ACHN (cell line): ENCODE measurements at regions not wholly inside any gene's neighbourhood (a gene's known extent, or its start where the extent isn't known, plus 50 kb on each side); places are given as distances from the start of the nearest gene placed in this dataset.
"Not testable (repeated sequence)": the region's sequence is repeated elsewhere in the genome, so short reads cannot be mapped to it uniquely, and the experiment has no call there.

Source experiments
- DNase-seq: peaks from one replicate; pipeline ENCODE4 v3.0.0-alpha.2; 2015
- in situ Hi-C: cut with HindIII; loops from 2 replicates; pipeline ENCODE4 v1.10.0; 2017; ENCODE audit warnings: low sequenced_read_pairs, low pct_ligation_motif_present, low pct_unique_long_range_greater_than_20kb

- DNase-seq, in situ Hi-C loops: not testable (repeated sequence)
Observed at GRCh38 chr1:120941066-120941465, 51.5 kb downstream of the PPIAL4A start.

GRCh38 chr1:120941836-120942217 lies 52.3 kb downstream of the PPIAL4A start:
- DNase-seq, in situ Hi-C loops: not testable (repeated sequence)

GRCh38 chr1:120942218-120942944 lies 52.8 kb downstream of the PPIAL4A start:
- DNase-seq, result peak; percentile 82
- in situ Hi-C loops, result not testable (repeated sequence)

GRCh38 chr1:120942945-120943319 lies 53.4 kb downstream of the PPIAL4A start:
- DNase-seq, in situ Hi-C loops: not testable (repeated sequence)

GRCh38 chr1:120944691-120945090 lies 55.1 kb downstream of the PPIAL4A start:
- DNase-seq, in situ Hi-C loops: not testable (repeated sequence)

- in situ Hi-C loops, result not testable (repeated sequence)
Observed at GRCh38 chr1:120945122-120945521, 55.6 kb downstream of the PPIAL4A start.

GRCh38 chr1:120947114-120947513 lies 57.5 kb downstream of the PPIAL4A start:
- in situ Hi-C loops, DNase-seq: not testable (repeated sequence)

More at GRCh38 chr1:120945122-120945521, 55.6 kb downstream of the PPIAL4A start:
- not testable (repeated sequence) for DNase-seq

- DNase-seq, result not testable (repeated sequence)
Observed at GRCh38 chr1:120949724-120950123, 60.2 kb downstream of the PPIAL4A start.

GRCh38 chr1:120950633-120951032 lies 61.1 kb downstream of the PPIAL4A start:
- in situ Hi-C loops, DNase-seq: not testable (repeated sequence)

More at GRCh38 chr1:120949724-120950123, 60.2 kb downstream of the PPIAL4A start:
- in situ Hi-C loops, result not testable (repeated sequence)

GRCh38 chr1:120951100-120951499 lies 61.5 kb downstream of the PPIAL4A start:
- DNase-seq, in situ Hi-C loops: not testable (repeated sequence)

GRCh38 chr1:120952207-120952870 lies 62.8 kb downstream of the PPIAL4A start:
- DNase-seq, result not testable (repeated sequence)

GRCh38 chr1:120952871-120953265 lies 63.3 kb downstream of the PPIAL4A start:
- not testable (repeated sequence) for DNase-seq

More at GRCh38 chr1:120952207-120952870, 62.8 kb downstream of the PPIAL4A start:
- in situ Hi-C loops, result not testable (repeated sequence)

GRCh38 chr1:120954736-120955135 lies 65.2 kb downstream of the PPIAL4A start:
- DNase-seq, result no peak

More at GRCh38 chr1:120952871-120953265, 63.3 kb downstream of the PPIAL4A start:
- in situ Hi-C loops, result not testable (repeated sequence)

GRCh38 chr1:120955961-120956360 lies 66.4 kb downstream of the PPIAL4A start:
- in situ Hi-C loops, DNase-seq: not testable (repeated sequence)

More at GRCh38 chr1:120954736-120955135, 65.2 kb downstream of the PPIAL4A start:
- in situ Hi-C loops, result no loop called here

- DNase-seq, in situ Hi-C loops: not testable (repeated sequence)
Observed at GRCh38 chr1:120966018-120966417, 76.4 kb downstream of the PPIAL4A start.

- DNase-seq, in situ Hi-C loops: not testable (repeated sequence)
Observed at GRCh38 chr1:120972863-120973262, 83.3 kb downstream of the PPIAL4A start.

- DNase-seq, in situ Hi-C loops: not testable (repeated sequence)
Observed at GRCh38 chr1:120973836-120974235, 84.3 kb downstream of the PPIAL4A start.

GRCh38 chr1:120977279-120977678 lies 87.7 kb downstream of the PPIAL4A start:
- DNase-seq, in situ Hi-C loops: not testable (repeated sequence)

GRCh38 chr1:120981489-120982094 lies 92.0 kb downstream of the PPIAL4A start:
- in situ Hi-C loops, DNase-seq: not testable (repeated sequence)
